ENCODE measurements at regions not wholly inside any gene's neighbourhood (a gene's known extent, or its start where the extent isn't known, plus 50 kb on each side); places are given as distances from the start of the nearest gene placed in this dataset.

DNA sequence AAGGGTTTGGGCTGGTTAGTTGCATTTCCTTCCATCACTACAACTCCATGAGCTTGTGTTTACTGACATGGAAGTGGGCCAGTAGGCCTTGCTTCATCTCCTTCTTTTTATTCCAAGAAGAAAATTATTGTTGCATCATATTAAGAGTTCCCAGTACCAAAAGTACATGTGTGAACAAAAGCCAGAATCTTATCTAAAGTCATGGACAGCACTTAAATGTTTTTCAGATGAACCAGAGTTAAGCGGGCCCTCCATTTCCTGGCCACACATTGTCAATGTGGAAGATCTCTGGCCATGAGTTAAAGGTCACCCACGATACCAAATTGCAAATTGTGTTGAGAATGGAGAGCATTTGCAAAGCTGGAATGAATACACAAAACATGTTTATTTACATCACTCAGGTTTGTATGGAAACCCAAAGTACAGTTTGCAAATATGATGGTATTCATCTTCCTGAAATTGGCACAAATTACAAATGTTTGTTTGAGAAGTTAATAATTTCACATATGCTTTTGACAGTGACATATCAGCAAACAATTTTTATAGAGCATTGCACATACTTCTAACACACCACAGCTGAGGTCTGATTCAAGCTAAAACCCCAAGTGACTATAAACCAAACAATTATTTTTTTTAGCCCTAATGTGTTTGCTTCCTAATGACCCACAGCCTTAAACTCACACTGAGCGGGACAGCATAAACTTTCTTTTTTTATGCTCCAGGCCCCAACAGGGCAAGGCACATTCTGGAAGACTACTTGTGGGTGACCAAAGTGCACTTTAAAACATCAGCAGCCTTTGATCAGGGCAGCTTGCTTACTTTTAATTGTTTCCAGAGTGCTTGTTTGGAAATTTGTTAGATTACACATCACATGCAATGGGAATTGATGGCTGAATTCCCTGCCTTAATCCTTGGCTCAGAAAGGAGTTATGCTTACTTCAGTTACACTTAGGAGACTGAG, 502.9 kb upstream of the SLIT2 start:
- Histone ChIP-seq H3K79me1 (ENCODE audit: insufficient read depth, low read depth, low read length, poor library complexity, severe bottlenecking) (no peaks in the 10 kb centered on the region), H3K79me2 (ENCODE audit: insufficient read depth, low read length) (no peaks in the 10 kb centered on the region), H3K4me1 (ENCODE audit: insufficient read depth, low read length) (no peaks in the 10 kb centered on the region), H4K5ac (ENCODE audit: insufficient read length, low read depth, low read length) (no peak overlapping the region), H3K27me3 (ENCODE audit: insufficient read depth, low read length) (no peaks in the 10 kb centered on the region), H3K56ac (ENCODE audit: insufficient read length, low read depth, low read length) (no peak overlapping the region), H3K4ac (ENCODE audit: low read depth, low read length) (no peak overlapping the region), H2BK5ac (ENCODE audit: insufficient read length, low read length) (no peak overlapping the region), H4K20me1 (ENCODE audit: control insufficient read depth, insufficient read depth, insufficient read length) (no peaks in the 10 kb centered on the region), H4K91ac (ENCODE audit: insufficient read length, low read depth, low read length) (no peak overlapping the region), H2BK20ac (ENCODE audit: low read depth, low read length, poor library complexity, severe bottlenecking) (no peak overlapping the region), H2BK120ac (ENCODE audit: low read depth, low read length, poor library complexity, severe bottlenecking) (no peak overlapping the region), H3K27ac (ENCODE audit: insufficient read length, low read depth, low read length) (no peak overlapping the region), H3K4me2 (ENCODE audit: insufficient read depth, insufficient read length, low read length) (no peak overlapping the region), H3K9me3 (ENCODE audit: control insufficient read depth, low read depth, low read length) (no peaks in the 10 kb centered on the region), H2BK15ac (ENCODE audit: low read depth, low read length) (no peak overlapping the region), H3K18ac (ENCODE audit: insufficient read length, low read depth, low read length) (no peak overlapping the region), H3K23ac (ENCODE audit: insufficient read length, low read depth, low read length) (no peak overlapping the region), H2AK5ac (ENCODE audit: insufficient read length, low read length) (no peak overlapping the region), H3K14ac (ENCODE audit: insufficient read depth, low read length) (no peak overlapping the region), H2BK12ac (ENCODE audit: insufficient read length, low read depth, low read length) (no peak overlapping the region), H3K23me2 (ENCODE audit: insufficient read length, low read depth, low read length, poor library complexity, severe bottlenecking) (no peaks in the 10 kb centered on the region), H4K8ac (replicated peaks; ENCODE audit: insufficient read length, low read depth, low read length) (no peak overlapping the region), H3T11ph (ENCODE audit: low read length) (no peak overlapping the region), H2AFZ (ENCODE audit: low read length) (no peak overlapping the region), H3K9ac (ENCODE audit: extremely low read depth, insufficient read length, low read length) (no peak overlapping the region)
- H3K27ac Mint-ChIP-seq, result no peak overlapping the region
- no peaks in the 10 kb centered on the region for H3K27me3 Mint-ChIP-seq (ENCODE audit: low read depth)
- no CpG with 5 or more reads among the region's 3 CpGs for WGBS (ENCODE audit: extremely low coverage, insufficient read length, low lambda C conversion rate)
- no peak for DNase-seq
- no peaks in the 10 kb centered on the region for H3K36me3 Mint-ChIP-seq (ENCODE audit: insufficient read depth in 1 of 3, low read depth in 3 of 3)
- no peaks in the 10 kb centered on the region for H3K4me1 Mint-ChIP-seq
- TF ChIP-seq, protein P1, sequence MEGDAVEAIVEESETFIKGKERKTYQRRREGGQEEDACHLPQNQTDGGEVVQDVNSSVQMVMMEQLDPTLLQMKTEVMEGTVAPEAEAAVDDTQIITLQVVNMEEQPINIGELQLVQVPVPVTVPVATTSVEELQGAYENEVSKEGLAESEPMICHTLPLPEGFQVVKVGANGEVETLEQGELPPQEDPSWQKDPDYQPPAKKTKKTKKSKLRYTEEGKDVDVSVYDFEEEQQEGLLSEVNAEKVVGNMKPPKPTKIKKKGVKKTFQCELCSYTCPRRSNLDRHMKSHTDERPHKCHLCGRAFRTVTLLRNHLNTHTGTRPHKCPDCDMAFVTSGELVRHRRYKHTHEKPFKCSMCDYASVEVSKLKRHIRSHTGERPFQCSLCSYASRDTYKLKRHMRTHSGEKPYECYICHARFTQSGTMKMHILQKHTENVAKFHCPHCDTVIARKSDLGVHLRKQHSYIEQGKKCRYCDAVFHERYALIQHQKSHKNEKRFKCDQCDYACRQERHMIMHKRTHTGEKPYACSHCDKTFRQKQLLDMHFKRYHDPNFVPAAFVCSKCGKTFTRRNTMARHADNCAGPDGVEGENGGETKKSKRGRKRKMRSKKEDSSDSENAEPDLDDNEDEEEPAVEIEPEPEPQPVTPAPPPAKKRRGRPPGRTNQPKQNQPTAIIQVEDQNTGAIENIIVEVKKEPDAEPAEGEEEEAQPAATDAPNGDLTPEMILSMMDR (conservative IDR thresholded peaks at IDR 0.05), result no peak
- H3K9me3 Mint-ChIP-seq, result no peaks in the 10 kb centered on the region
- no peak overlapping the region for H3K4me3 Mint-ChIP-seq
